OCI-LY7 (cell line): ENCODE measurements at regions not wholly inside any gene's neighbourhood (a gene's known extent, or its start where the extent isn't known, plus 50 kb on each side); places are given as distances from the start of the nearest gene placed in this dataset.

Experiments
- CTCF ChIP-seq: fragments of 200-600 bp; sonication (generic); conservative IDR thresholded peaks from 2 replicates; pipeline ENCODE4 v1.5.1; 2014; ENCODE audit warnings: mild to moderate bottlenecking, antibody characterized with exemption, low read length, moderate library complexity, mixed read lengths
- EZH2phosphoT487 ChIP-seq: fragments of 200-600 bp; sonication (generic); IDR thresholded peaks from 2 replicates; pipeline ENCODE4 v1.6.1; 2018; ENCODE audit warnings: low read depth, borderline replicate concordance, mild to moderate bottlenecking, mixed run types, antibody characterized with exemption, low read length, moderate library complexity, mixed read lengths

DNA sequence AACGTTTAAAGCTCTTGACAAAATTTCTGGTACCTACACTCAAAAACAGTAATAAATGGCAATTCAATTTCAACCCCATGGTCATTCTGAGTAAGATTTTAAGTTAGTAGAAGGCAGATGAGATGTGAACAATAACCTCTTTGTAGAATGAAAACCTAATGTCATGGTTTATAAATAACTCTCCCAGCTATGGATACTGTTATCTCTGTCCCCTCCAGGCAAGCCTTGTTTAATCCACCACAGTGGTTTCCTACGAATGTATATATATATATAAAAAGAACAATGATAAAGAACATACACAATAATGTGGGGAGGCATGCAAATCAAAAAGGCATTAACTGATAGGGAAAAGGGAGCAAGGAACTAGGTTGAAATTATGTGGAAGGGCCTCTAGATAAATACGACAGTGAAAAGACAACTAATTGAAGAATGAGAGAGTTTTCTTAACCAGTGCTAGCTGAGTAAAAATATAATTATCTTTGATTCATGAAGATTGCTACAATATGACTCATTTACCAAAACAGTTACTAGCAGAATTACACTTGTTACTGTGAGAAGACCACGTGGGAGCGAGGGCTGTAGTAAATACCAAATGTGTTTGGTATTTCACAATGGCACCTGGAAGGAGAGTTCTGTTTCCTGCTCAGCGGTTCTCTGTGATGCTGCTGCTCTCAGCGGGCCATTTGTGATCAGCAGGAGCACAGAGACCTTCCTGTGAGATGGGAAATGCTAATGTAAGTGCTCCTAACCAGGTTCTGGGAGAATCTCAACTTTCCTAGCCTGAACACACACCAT, 173.7 kb downstream of the MBOAT1 start:
- TF ChIP-seq CTCF: no peak
- no peak for TF ChIP-seq EZH2phosphoT487
